C4-2B (cell line): ENCODE measurements at regions not wholly inside any gene's neighbourhood (a gene's known extent, or its start where the extent isn't known, plus 50 kb on each side); places are given as distances from the start of the nearest gene placed in this dataset.
"Not testable (repeated sequence)": the region's sequence is repeated elsewhere in the genome, so short reads cannot be mapped to it uniquely, and the experiment has no call there.

ENCODE experiments used
- H3K27ac ChIP-seq: fragments of 450-650 bp; 2 replicates; pipeline ENCODE4 v1.5.1; 2017
- CTCF ChIP-seq: fragments of 450-650 bp; conservative IDR thresholded peaks from 2 replicates; pipeline ENCODE4 v1.5.1; 2017; ENCODE audit warnings: mild to moderate bottlenecking
- ZFX ChIP-seq: fragments of 450-650 bp; IDR thresholded peaks from 2 replicates; pipeline ENCODE4 v1.6.1; 2017

- TF ChIP-seq CTCF (no peak), ZFX (no peak)
- no peak overlapping the region for H3K27ac ChIP-seq
These were observed 55.2 kb upstream of the TUSC1 start for GRCh38 chr9:25733336-25733982.

- H3K27ac ChIP-seq, result not testable (repeated sequence)
These were observed 53.9 kb upstream of the TUSC1 start for GRCh38 chr9:25731895-25732794.
